SK-MEL-5 (cell line): ENCODE measurements at regions not wholly inside any gene's neighbourhood (a gene's known extent, or its start where the extent isn't known, plus 50 kb on each side); places are given as distances from the start of the nearest gene placed in this dataset.

Experiments
- DNase-seq: peaks from one replicate; pipeline ENCODE4 v3.0.0-alpha.2; 2016; ENCODE audit warnings: low read depth, low spot score
- in situ Hi-C: cut with HindIII; loops from 2 replicates; pipeline ENCODE4 v1.10.0; 2016; ENCODE audit warnings: low sequenced_read_pairs, high pct_unique_total_duplicates, low pct_unique_long_range_greater_than_20kb

DNA sequence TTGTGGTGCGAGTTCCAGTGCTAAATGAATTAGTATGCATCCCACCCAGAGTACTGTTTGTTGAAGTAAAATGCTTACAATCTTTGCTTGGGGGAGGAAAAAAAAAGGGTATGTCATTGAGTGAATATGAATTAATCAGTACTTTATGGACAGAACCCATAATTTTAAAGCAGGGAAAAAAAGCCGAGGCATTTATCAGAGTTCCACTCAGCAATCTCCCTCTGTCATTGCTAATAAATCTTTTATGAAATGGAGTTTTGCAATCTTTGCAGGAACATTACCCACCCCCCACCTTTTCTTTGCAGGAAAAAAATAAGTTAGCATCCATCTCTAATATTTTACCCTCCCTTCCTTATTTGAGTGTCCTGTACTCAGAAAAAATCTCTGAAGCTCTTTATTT, 127.9 kb upstream of the TMPO start:
- in situ Hi-C loops, result no loop called here
- DNase-seq, result no peak

DNA sequence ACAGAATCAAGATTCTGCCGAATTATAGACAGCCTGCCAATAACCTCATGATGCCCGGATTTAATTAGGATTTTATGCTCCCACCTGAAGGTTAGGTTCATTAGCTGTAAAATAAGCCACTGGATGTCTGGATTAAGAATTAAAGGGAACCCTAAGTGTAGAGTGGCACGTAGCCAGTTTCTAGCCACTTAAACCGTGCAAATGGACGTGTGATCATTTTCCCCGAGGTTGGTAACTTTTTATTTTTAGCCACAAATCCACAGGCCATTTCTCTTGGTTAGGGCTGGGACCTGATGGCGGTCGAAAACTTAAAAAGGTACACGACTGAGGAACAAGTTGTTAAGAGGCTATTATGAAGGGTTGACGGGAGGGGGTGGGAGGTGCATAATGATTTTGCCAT, 127.3 kb upstream of the TMPO start:
- no peak for DNase-seq
- in situ Hi-C loops, result no loop called here

DNA sequence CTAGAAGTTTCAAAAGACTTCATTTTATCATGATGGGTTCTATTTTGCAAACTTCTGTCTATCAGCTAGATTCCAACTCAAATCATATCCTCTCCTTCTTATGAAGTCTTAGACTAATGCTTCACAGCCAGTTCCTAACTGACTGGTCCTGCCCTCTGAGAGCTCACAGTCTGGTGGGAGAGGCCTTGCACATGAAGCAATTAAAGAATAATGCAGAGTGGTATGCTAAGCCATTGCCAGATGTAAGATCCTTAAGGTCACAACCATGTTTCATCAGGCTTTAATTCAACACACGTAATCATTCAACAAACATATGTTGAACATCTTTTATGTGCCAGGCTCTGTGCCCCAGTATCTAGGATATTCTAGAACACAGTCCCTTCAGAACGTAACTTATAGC, 125.8 kb upstream of the TMPO start:
- DNase-seq, result no peak
- in situ Hi-C loops, result no loop called here

DNA sequence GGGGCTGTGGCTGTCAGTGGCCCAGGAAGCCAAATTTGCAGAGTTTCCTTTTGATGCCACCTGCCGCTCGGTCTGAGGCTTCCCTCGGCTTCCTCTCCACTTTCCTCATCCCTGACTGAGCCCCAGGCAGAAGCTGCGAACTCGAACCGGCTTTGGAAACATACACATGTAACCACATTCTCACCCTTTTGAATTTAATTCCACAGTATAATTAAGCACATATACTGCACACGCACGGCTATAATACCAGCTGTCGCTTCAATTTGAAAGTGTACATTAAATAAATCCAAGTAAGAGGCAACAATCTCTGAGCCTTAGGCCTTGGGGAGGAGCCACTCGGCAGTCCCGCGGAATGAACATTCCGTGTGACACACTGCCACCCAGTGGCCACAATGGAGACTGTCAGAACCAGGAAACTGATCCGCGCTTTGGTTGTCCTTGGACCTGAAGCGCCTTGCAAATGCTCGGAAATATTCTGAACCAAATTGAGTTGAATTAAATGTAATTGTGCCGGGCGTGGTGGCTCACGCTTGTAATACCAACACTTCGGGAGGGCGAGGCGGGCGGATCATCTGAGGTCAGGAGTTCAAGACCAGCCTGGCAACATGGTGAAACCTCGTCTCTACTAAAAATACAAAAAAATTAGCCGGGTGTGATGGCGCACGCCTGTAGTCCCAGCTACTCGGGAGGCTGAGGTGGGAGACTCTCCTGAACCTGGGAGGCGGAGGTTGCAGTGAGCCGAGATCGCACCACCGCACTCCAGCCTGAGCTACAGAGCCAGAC, 117.9 kb upstream of the TMPO start:
- in situ Hi-C loops, result no loop called here
- DNase-seq, result peak; percentile 84

DNA sequence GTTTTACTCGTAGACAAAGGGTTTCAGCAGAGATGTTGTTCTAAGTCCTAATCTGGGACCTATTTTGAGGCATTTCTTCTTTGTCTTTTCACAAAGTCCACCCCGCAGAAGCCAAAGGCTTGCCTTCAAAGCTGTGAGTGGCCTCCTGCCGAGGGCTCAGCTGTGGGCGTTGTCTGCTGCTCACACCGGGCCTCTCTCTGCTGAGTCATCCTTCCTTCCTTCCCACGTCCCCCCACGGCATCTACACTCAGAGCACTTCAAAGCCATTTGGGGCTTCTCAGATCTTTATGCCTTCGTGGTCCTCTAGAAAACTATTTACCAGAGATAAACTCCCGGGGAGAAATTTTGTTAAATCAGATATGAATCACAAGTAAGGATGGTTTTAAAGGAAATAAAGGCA, 115.9 kb upstream of the TMPO start:
- peak; percentile 18 for DNase-seq
- in situ Hi-C loops, result no loop called here

DNA sequence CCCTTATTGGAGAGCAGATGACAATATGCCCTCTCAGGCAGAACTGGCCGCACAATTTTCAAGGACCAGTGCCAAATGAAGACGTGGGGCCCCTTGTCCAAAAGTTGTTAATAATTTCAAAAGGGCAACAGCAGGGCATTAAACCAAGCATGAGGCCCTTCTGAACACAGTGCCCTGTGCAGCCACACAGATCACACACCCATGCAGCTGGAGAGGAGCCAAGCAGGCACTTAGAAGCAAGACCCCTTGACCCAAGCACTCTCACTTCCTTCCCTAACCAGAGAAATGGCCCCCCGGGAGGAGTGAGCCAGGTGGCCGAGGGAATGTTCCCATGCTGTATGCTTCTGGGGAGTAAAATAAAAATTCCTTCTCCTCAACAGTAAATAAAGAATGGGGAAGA, 114.0 kb upstream of the TMPO start:
- DNase-seq, result no peak
- in situ Hi-C loops, result no loop called here

DNA sequence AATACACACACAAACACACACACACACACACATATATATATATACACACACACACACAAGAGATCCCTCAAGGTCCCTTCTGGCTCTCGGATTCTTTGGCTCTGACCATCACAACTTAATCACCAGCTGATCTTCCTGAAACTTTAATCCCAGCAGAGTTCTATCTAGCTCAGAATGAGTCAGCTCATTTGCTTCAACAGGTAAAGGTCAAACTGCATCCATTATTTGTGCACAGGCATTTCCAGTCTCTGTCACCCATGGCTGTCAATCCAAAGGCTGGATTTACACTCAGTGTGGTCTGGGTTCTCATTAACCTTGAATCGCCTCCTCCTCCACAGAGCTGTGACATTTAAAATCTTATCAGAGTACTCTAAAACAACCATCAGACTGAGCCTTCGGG, 113.3 kb upstream of the TMPO start:
- in situ Hi-C loops, result no loop called here
- DNase-seq, result no peak

DNA sequence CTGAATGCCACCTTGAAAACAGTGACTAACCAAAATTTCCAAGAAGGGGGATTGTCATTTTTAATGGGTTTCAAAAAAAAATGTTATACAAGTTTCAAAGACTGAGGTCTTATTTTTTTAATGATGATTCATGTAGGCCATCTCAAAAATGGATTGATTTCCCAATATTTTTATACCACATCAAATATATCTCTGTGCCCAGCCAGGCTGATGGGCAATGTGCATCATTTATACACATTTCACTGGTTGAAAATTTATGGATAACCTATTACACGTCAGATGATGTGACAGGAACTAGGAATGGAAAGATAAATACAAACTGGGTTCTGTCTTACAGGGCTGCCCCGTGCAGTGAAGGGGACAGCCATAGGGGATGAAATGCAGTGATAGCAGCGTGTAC, 112.7 kb upstream of the TMPO start:
- DNase-seq, result no peak
- in situ Hi-C loops, result no loop called here

DNA sequence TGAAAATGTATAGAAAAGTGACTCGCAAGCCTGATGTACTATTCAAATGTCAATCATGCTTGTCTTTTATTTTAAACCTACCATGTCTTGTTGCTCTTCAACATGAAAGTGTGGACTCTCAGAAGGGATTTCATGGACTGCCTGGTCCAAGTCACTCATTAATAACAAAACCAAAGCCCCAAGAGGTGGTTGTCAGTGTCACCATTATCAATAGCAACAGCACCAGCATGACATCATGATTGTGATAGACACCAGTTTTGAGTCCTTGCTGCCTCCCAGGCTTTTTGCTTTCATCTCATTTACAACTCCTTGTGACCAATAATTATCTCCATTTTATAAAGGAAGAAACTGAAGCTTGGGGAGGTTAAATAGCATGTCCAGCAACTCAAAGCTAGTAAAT, 112.0 kb upstream of the TMPO start:
- DNase-seq, result no peak
- in situ Hi-C loops, result no loop called here

DNA sequence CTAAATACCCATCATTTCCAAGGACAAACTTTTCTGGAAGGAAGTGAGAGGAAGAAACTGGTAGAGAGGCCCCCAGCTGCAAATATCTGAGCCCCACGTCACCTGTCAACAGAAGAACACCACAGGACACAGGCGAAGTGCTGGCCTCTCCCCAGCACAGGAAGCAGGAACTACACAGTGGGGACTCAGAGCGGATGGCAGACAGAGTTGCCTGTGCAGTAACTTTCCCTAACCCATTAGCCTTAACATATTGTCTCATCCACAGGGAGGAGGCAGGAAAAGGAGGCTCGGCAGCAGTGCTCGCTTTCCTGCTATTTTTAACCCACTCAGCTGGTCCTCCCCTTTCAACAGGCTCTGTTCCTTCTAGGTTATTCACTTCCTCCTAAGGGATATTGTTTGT, 111.5 kb upstream of the TMPO start:
- no peak for DNase-seq
- in situ Hi-C loops, result no loop called here

DNA sequence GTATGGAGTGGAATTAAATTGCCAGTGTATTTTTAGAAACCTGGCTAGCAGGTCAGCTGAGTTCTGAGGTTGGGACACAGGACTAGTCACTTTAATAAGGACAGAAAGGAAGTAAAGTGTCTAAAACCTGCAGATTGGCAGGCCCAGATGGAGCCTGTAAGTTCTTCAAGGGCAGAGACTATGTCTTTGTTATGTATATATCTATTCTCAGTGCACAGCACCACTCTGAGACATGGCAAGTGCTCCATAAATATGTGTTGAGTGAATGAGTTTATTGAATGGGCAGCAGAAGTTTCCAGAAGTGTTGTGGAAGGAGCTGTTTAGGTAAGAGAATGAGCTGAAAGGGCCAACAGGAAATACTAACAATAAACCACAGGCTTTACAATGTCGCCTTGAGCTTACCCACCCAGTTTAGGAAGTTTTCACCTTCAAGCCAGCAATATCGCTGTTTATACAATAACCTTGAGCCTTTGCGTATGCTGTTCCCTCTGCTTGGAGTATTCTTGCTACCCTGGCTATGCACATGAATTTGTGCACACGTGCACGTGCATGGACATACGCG, 109.5 kb upstream of the TMPO start:
- in situ Hi-C loops, result no loop called here
- no peak for DNase-seq

DNA sequence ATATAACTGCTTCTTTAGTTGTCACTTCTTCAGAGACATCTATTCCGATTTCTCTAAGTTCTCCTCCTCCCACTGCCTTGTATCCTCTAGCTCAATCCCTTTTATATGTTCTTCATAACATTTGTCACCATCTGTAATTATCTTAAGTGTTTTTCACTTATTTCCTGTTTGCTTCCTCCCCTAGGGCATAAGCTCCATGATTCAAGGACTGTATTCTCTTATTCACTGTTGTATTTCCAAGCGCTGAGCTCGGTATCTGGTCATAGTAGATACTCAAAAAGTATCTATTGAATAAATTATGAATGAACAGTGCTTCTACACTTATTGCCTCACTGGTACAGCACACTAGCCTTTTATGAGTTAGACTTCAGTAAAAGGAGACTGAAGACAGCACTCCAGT, 109.0 kb upstream of the TMPO start:
- in situ Hi-C loops, result no loop called here

DNA sequence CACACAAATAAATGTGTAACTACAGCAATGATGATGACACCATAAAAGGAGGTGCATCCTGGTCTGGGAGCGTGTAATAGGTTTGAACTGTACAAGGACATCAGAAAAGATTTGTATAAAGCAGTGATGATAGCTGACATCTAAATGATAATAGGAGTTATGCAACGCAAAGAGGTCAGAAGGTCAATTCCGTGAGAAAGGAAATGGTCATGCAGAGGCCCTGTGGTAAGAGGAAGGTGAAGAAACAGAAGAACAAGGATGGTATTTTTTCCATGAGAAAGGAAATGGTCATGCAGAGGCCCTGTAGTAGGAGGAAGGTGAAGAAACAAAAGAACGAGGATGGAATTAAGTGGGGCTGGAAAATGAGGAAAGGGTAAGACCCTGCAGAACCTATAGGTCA, 106.7 kb upstream of the TMPO start:
- in situ Hi-C loops, result no loop called here

More for the DNA sequence above, 109.0 kb upstream of the TMPO start:
- DNase-seq, result peak; percentile 68

DNA sequence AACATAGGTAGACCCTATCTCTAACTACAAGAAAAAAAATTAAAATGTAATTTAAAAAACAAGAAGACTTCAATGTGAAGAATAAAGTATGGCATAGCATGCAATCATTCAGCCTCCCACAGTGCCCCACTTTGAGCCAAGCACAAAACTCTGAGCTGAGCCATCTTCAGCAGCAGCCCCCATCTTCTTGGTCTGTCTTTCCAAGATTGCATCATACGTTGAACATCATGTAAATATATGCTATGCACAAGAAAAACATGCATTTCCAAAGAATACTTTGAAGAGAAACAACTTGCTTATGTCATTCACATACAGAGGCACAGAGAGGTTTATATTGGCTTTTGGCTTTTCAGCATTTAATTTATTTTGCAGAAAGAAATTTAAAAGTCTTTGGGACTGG, 105.8 kb upstream of the TMPO start:
- no peak for DNase-seq
- in situ Hi-C loops, result no loop called here

More for the DNA sequence above, 106.7 kb upstream of the TMPO start:
- no peak for DNase-seq

DNA sequence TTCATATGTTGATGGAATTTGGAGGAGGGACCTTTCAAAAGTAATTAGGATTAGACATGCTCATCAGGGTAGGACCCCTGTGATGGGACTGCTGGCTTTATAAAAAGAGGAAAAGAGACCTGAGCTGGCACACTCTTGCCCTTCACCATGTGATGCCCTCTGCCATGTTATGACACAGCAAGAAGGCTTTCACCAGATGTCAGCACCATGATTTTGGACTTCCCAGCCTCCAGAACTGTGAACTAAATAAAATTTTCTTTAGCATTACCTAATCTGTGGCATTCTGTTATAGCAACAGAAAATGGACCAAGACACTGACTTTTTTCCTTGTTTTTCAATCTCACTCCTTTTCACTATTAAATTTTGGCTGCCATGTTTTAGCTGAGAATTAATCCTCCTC, 105.0 kb upstream of the TMPO start:
- no peak for DNase-seq
- in situ Hi-C loops, result no loop called here

DNA sequence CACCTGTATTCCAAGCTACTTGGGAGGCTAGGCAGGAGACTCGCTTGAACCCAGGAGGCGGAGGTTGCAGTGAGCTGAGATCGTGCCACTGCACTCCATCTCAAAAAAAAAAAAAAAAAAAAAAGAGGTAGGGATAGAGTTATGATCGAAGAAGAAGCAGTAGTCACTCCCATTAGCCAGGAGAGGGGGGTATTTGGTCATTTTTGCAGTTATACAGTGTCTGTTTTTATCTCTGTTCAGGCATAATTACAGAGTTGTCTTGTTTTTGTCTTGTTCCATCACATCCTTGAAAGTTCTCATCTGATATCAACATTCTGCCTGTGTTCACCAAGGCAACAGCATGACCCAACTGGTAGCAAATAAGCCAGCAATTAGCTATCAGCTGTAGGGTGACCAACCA, 98.5 kb upstream of the TMPO start:
- peak; percentile 77 for DNase-seq
- in situ Hi-C loops, result no loop called here

DNA sequence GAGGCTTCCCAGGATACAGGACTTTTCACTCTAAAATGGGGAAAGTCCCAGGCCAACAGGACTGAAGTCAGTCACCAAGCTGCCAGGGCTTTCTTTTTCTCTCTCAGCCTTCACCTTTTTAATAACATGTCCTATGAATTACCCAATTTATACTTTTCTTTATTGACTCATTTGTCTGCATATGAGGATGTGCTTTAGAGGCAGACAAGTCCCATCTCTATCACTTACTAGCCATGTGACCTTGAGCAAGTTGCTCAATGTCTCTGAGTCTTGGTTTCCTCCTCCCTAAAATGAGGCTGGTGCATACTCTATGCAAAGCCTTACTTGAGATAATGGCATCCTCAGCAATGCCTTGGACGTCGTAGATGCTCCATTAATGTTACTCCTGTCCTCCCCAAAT, 98.1 kb upstream of the TMPO start:
- in situ Hi-C loops, result no loop called here
- no peak for DNase-seq

DNA sequence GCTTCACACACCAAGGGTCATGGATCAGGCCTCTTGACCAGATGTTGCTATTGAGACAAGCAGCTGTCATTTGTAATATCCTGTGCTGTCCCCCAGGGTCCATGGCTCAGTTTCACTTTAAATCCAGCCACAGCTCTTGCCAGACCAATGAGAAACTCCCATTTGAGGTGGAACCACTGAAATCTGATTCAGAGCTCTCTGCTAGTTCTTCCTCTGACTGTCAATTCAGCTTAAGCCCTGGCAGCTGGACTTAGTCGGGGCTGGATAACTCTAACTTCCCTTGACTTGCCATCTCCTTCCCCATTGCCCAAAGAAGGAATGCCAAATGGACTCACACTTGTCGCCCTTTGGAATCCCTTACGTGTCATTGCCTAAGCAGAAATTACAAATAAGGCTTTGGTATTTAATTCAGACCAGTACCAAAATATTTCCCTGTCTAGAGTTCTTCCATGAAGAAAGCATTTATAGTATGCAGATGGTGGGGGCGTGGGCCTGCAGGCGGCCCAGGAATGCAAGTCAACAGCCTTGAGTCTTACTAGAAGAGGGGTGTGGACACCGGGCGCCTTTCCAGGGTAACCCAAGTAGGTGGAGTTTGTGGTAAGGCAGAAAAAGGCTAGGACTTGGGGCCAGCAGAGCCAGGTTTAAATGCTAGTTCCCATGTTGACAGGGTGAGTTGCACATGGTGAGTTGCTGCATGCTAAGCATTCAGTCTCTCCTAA, 96.9 kb upstream of the TMPO start:
- peak; percentile 35 for DNase-seq
- in situ Hi-C loops, result no loop called here
